ENCODE measurements at regions not wholly inside any gene's neighbourhood (a gene's known extent, or its start where the extent isn't known, plus 50 kb on each side); places are given as distances from the start of the nearest gene placed in this dataset.

- FAIRE-seq = no peak
Observed at GRCh38 chrX:69303231-69303630, 138.0 kb upstream of the PJA1 start.

- FAIRE-seq = no peak
Observed at GRCh38 chrX:69299951-69300714, 134.9 kb upstream of the PJA1 start.

DNA sequence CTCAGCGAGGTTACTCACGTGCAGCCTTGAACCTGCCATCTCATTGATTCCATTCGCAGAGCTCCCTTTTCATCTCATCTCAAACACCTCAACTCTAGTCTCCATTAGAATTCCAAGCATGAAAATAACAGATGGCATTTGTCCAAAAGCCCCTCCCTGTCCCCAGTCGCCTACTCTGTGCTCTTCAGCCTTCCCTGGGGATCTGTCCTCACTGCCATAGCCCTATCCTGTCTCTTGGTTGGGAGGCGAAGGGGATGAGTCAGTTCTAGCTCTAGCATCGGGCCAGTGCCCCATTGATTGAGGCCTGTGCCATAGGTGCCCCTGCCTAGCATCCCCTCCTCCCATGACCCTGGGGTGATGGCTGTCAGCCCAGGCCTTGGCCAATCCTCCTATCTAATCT is 134.0 kb upstream of the PJA1 start:
- FAIRE-seq = no peak

GRCh38 chrX:69298466-69299140 is 133.3 kb upstream of the PJA1 start:
- FAIRE-seq = no peak

DNA sequence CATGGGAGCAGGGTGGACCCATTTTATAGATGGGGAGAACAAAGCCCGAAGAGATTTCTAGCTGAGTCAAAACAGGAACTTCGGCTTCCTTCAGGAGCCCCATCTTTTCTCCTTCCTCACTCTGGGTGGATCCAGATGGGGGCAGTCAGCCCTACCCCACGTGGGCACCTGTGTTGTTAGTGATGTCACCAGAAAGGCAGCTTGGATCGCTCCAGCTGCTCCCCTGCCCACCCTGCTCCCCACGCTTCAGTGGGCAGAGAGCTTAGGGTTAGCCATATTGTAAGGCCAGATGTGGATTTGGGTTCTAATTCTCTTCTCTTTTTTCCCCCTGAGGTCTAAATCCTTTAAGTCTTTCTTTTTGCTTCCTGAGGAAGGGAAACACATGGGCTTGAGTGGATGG is 132.3 kb upstream of the PJA1 start:
- FAIRE-seq = no peak

DNA sequence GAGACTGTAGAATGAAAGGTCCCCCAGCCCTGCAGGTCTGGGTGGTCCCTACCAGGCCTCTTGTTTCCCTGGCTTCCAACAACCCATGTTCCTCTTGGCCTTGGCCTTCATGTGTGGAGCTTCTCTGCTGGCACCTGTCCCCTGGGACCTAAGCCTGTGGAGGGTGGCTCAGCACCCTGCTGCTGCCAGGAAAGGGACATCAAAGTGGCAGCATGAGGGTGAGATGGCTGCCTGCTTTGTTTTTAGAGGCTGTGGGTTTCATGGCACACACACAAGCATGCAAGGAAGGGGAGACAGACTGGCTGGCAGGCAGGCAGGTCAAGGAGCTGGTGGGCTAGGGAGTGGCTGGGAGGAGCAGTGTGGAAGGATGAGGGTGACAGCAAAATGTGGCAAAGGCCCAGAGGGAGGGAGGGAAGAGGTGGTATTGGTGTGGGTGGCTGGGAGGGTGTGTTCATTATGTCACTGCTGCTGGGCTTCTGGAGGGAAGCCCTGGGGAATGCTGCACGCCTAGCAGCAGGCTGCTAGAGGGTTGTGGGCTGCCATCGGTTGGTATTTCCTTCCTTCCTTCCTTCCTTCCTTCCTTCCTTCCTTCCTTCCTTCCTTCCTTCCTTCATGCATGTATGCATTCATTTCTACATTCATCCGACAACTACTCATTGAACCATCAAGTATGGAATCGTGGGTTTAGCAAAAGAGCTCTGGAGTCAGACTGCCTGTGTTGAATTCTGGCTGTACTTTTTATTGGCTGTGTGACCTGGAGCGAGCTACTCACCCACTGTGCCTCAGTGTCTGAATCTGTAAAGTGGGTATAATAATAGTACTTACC is 128.7 kb upstream of the PJA1 start:
- no peak for FAIRE-seq

DNA sequence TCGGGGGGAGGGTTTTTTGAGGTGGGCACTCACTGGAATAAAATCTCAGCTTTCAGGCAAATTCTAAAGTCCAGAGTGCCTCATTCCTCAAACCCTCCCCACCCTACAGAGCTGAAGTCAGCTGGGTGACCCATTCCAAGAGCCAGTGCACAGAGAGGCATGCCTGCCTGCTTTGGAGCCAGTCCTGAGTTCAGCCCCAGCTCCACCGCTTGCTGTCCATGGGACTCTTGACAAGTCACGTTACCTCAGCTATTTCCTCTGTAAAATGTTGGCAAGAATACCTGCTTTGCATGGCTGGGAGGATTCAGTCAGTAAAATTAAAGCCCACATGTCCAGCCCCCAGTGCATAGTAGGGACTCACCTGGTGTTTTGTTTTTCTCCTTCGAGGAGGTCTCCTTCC is 125.9 kb upstream of the PJA1 start:
- FAIRE-seq = no peak

GRCh38 chrX:69290292-69290691 is 125.0 kb upstream of the PJA1 start:
- FAIRE-seq = no peak

DNA sequence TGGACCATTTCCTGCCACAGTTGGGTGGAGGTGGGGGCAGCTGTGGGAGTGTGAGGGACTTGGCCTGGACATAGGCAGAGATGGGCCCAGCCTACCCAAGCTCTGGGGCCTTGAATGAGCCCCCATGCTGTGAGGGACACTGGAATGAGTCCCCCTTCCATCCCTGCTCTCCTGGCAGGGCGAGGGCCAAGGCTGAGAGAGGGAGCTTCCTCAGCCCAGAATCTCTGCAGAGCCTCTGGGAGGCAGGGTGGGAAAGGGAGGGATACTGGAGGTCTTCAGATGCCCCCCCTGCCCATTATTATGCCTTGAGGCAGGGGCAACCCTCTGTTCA is 124.5 kb upstream of the PJA1 start:
- FAIRE-seq = no peak

- FAIRE-seq = no peak
Observed at GRCh38 chrX:69289046-69289792, 124.0 kb upstream of the PJA1 start.

- no peak for FAIRE-seq
Observed at GRCh38 chrX:69287095-69287494, 121.8 kb upstream of the PJA1 start.

DNA sequence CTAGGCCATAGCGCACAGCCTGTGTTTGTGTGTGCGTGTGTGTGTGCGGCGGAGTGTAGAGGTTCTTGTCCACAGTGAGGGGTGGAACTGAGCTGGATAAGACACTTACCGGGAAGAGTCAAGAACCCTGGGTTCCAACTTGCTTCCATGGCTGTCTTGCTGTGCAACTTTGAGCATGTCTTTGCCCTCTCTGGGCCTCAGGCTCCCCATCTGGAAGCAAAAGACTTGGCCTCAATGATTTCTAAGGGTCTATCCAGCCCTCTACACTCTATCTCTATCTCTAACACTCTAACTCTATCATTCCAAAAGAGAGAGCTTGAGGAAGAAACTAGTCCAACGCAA is 121.3 kb upstream of the PJA1 start:
- no peak for FAIRE-seq

DNA sequence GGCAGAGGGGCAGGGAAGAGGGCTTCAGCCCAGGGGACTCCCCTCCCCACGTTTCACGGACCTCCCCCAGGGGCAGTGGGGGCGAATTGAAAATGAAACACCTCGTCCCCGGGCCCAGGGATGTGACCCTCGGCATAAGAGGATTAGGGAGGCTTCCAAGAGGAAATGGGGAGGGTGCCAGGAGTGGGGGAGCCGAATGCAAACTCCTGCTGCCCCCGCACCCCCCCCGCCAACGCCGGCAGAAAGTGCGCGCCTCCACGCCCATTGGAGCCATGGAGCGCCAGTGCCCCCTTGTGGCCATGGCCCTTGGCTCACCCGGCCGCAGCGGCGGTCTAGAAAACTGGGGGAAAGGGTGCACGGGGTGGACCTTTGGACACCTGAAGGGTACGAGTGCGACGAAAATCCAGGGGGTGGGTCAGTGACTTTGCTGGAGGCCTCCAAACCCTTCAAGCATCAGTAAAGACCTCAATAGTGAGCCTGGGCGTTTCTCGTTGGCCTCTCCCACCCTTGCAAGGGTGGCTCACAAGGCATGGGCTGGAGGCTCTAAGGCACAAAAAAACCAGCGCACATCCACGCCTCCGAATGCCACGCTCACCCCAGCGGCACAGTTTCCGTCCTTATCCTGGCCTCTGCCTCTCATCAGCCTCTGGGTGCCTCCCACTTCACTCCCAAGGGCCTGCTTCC is 120.8 kb upstream of the PJA1 start:
- FAIRE-seq = no peak

GRCh38 chrX:69285401-69285877 is 120.2 kb upstream of the PJA1 start:
- no peak for FAIRE-seq

- no peak for FAIRE-seq
Observed at GRCh38 chrX:69284491-69284890, 119.2 kb upstream of the PJA1 start.

- FAIRE-seq = no peak
Observed at GRCh38 chrX:69282893-69283690, 117.8 kb upstream of the PJA1 start.

DNA sequence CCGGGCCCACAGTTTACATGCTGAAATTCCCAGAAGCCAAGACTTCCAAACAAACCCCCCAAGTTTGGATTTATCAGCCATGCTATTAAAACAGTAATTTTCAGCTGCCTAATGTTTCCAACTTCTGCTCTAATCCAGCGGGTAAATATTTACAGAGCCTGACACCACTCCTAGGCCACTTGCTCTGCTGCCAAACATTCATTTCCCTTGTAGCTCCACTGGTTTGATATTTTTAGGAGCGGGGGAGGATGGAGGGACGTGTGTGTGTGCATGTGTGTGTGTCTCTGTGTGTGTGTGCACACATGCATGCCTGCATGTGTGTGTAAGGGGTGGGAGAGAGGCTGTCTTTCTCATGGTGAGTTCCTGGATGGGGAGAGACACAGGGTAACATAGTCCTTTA is 115.7 kb upstream of the PJA1 start:
- FAIRE-seq = no peak

- FAIRE-seq = no peak
Observed at GRCh38 chrX:69279234-69279633, 114.0 kb upstream of the PJA1 start.

DNA sequence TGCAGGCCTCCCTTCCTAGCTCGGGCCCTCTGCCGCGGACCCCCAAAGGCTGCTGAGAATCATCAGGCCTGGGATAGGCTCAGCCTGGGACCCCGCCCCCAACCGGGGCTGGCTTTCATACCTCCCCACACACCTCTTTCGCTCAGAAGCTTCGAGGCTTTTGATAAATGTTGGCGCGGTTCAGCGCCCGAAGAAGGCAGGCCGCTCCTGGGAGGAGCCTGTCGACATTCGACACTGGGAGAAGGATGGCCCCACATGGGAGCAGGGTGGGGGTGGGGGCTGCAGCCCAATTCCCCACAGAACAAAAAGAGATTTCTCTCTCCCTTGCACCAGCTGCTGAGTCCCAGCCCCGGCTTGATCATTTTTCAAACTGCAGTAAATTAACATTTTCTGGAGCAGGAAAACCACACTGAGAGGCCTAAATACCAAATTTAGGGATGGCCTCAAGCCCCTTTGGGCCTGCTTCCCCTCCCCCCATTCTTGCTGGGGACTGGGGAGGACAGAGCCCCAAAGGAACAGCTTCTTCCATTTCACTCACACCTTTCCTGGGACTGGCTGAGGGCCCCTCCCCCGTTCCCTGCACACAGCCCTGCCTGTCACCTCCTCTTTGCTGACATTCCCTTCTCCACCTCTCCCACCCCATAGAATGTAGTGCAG is 112.9 kb upstream of the PJA1 start:
- FAIRE-seq = no peak

DNA sequence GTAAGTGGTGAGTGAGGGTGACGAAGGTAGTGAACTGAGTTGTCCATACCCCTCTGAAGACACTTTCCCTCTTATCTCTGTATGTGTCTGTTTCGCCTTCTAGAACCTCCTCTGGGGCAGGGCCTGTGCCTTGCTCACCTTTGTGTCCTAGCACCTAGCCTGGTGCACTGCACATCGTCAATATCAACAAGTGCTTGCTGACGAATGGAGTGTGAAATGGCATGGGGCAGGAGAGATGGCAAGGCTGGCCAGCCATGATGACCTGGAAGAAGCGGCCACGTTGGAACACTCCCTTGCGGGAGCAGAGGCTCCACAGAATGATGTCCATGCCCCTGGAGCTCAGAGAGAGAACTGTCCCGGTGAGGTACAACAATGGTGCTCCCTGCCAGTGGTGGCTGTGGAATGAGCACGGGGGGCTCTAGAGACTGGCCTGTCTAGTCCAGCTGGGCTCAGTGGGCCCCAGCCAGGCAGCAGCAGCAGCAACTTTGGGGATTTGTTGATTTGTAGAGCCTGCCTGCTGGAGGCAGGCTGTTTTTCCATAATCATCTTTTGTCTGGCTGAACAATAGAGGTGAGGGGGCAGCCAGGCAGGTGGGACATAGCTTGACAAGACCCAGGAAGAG is 112.2 kb upstream of the PJA1 start:
- FAIRE-seq = no peak

DNA sequence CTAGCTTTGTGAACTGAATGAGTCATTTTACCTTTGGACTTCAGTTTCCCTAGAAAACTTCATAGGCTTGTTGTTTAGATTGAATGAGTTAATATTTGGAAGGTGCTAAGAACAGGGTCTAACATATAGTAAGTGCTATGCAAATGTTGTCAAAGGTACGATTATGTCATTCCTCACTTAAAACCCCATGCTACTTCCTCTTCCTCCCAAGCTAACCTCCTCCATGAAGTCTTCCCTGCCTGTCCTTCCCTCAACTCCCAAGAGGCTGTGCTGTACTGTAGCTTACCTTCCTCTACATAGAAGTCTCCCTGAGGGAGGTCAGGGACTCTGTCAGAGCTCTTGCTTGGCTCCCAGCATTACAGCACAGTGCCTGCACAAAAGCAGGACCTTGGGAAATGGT is 103.4 kb upstream of the PJA1 start:
- no peak for FAIRE-seq
